HG02623 (cell line): ENCODE measurements at regions not wholly inside any gene's neighbourhood (a gene's known extent, or its start where the extent isn't known, plus 50 kb on each side); places are given as distances from the start of the nearest gene placed in this dataset.

ENCODE experiments used
- ATAC-seq: cut with Tn5 transposase; IDR thresholded peaks from one replicate; pipeline ENCODE4 v1.9.1; 2021; ENCODE audit warnings: moderate library complexity; ENCODE audit not compliant: unreplicated experiment

DNA sequence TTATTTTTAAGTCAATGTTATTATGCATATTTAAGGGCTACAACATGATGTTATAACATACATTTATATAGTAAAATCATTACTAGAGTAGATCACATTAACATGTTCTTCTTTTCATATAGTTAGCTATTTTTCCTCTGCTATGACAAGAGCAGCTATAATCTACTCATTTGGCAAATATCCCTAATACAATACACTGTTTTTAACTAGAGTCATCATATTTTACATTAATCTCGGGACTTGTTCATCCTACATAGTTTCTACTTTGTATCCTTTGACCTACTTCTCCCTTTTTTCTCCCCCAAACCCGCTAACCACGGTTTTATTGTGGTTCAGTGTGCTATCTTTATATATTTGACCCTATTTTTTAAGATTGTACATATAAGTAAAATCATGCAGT, 249.0 kb downstream of the EPM2A start:
- ATAC-seq: no peak

DNA sequence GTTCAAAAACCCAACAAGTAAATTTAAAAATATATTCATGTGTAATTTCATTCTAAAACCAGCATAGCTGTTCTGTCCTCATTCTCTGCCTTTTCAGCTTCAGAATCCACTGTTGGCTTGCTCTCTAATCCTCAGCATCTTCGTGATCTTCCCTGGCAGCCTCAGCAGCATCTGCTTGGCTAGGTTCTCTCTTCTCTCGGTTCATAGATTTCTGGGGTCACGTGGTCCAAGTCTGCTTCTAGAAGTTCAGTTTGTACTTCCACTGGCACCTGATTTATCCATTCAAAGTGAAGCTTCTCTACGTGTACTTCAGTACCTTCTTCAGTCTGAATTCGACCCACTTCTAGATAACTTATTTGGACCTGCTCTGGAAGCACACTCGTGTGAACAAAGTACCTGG, 245.7 kb downstream of the EPM2A start:
- no peak for ATAC-seq

DNA sequence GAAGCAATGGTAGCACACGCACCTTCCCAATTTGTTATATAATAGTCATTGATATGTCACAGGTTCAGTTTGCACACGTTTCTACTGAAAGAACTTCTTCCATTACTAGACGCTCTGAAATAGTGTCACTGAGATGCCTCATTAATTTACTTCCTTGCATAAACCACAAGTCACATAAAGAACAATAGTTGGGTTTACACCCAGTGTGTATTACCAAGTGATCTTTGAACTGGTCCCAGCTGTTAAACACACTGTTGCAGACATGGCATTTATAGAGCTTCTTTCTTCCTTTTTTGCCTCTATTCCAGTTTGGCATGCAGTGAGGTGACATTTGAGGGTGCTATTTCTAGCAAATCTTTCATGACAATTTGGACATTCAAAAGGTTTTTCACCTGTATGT, 245.3 kb downstream of the EPM2A start:
- no peak for ATAC-seq

DNA sequence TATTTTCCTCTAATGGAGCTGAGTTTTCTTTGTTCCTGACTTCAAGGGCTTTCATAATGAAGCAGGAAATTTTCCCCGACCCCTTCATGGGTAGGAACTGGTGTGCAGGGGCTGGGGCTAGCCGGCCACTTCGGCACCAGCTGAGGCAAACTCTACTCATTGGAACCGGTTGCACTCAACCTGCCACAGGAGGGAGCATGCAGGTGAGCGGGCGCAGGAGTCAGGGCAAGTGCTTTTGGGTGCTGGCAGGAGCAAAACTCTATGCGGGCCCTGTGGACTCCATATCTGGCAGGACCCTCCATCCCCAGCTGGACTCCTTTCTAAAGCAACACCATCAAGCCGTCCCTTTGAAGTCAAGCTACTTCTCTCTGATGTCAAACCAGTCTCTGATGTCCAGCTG, 244.2 kb downstream of the EPM2A start:
- ATAC-seq: no peak

DNA sequence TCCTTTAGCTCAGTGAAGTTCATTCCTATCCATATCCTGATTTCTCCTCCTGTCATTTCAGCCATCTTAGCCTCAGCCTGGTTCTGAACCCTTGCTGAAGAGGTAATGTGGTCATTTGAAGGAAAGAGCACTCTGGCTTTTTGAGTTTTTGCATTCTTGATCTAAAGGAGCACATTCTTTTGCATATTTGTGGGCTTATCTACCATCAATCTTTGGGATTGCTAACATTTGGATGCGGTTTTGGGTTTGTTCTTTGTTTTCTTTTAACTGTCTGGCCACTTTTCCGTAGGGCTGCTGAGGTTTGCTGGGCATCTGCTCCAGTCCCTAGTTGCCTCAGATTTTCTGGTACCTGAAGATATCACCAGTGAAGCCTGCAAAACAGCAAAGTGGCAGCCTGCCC, 238.3 kb downstream of the EPM2A start:
- no peak for ATAC-seq

DNA sequence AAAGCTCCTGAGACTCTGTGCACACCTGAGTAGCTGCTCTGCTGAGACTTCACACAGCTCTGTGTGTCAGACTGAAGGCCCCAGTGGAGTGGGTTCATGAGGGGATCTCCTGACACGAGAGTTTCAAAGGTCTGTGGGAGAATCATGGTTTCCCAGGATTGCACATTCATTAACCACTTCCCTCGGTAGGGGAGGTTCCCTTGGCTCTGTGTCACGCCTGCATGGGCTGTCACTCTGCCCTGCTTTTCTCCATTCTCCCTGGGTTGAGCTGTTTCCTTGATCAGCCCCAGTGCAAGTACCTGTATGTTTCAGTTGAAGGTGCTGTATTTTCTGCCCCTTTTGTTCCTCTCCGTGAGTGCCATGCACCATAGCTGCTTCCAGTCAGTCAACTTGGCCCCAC, 236.9 kb downstream of the EPM2A start:
- ATAC-seq: no peak

DNA sequence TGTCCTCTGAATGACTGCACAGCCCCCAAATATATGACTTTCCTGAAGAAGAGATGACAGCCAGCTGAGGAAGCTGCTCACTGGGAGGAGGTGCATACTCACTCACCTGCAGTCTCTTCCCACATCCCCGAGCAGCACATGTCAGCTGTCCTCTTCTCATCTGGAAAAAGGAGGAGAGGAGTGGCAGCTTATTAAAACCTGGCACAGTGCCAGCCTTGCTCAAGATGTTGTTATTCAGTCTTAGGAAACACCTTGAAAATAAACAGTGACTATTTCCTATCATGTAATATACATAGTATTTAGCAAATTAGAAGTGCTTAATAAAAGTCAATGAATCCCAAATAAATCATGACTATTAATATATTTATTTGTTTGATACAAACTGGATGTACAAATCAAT, 232.9 kb downstream of the EPM2A start:
- no peak for ATAC-seq

DNA sequence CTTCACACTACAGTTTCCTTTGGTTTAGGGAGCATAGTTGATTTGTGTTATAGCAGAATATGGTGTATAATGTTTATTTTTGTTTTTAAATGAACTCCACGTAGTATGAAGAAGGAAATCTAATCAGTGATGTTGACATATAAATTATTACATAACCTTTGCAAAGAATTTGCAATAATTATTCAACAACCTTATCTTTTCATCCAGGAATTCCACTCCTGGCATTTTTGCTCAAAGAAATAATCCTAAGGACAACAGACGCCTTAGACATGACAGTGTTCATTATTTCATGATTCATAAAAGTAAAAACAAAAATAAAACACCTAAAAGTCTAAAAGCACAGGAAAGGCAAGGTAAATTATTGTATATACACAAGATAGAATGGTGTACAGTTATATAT, 229.2 kb downstream of the EPM2A start:
- no peak for ATAC-seq

DNA sequence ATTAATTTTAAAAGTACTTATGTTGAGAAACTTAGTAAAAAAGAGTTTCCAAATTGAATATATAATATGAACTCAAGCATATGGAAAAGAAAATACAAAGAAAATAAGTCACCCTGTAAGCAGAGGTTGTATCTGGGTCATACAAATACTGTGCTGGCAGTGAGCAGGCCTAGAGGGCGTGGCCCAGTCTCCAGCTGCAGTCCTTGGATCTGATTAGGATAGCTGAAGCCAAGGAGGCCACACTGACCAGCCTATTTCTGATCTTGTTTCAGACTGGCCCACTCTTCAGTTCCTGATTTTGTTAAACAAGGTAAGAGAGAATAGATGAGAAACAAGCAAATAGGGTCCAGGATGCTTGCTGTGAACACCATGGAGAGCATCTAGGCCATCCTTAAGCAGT, 228.8 kb downstream of the EPM2A start:
- ATAC-seq: no peak

DNA sequence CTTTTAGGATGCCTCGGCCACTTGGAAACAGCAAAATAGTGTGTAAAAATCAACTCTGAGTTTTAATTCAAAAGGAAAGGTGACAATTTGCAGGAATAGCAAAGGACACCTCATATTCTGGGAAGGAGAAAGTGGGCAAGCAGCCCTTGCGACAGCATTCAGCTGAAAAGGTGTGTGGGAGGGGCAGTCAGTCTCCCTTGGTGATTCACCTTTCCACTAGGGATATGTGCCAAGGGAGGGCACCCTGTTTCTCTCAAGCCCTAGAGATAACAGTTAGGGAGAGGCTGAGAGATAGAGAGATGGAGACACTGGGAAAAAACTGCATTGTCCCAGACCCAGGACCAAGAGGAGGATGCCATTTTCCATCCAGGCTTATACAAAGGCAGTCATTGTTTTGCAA, 228.1 kb downstream of the EPM2A start:
- no peak for ATAC-seq

DNA sequence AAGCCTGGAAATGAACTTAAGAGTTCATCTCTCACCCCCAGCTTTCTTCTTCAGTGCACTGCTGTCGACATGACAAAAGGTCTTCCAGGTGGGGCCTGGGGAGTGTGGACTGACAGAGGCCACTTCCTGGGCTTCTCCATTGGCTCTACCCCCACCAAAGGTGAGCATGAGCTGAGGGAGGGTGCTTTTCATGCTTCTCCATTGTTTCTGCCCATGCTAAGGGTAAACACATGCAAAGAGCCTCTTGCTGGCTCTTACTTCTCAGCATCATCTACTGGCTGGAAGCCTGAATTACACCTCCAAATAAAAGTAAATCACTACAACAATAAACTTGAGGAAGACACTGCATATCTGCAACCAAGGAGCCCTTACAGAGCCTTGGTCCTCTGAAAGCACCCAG, 227.2 kb downstream of the EPM2A start:
- no peak for ATAC-seq

DNA sequence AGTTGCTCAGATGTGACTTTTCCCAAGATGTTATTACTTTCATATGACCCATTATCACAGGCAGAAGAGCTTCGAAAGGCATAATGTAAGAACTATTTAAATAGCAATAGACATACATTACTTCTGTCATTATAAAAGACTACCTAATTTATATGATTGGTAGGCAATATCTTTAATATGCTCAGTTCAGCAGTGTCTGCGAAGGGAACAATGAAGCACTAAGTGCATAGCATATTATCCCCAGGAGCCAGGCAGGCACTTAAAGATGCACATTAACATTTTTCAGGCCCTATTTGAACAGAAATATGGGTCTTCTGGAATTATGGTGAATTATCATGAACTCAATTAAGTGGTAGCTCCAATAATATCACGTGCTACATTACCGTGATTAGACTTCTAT, 217.8 kb downstream of the EPM2A start:
- no peak for ATAC-seq

DNA sequence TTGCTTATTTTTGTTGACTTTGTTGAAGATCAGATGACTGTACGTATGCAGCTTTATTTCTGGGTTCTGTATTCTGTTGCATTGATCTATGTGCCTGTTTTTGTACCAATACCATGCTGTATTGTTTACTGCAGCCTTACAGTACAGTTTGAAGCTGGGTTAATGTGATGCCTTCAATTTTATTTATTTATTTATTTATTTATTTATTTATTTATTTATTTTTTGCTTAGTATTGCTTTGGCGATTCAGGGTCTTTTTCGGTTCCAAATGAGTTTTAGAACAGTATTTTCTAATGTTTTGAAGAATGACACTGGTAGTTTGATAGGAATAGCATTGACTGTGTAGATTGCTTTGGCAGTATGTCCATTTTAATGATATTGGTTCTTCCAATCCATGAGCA, 210.3 kb downstream of the EPM2A start:
- ATAC-seq: no peak

DNA sequence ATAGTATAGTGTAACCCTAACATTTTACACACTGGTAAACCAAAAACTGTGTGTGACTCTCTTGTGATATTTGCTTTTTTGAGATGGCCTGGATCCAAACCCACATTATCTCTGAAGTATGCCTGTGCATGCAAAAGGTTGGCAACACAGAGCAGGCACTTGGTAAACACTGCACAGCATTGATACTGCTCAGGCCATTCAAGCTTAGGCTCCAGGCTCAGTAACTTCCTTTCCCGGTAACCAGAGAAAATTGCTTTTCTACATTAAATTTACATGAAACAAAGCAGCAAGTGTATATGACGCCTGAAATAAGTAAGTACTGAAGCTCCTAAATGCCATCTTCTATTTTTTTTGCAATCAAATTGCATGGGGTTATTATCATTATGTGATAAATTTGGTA, 205.7 kb downstream of the EPM2A start:
- no peak for ATAC-seq

DNA sequence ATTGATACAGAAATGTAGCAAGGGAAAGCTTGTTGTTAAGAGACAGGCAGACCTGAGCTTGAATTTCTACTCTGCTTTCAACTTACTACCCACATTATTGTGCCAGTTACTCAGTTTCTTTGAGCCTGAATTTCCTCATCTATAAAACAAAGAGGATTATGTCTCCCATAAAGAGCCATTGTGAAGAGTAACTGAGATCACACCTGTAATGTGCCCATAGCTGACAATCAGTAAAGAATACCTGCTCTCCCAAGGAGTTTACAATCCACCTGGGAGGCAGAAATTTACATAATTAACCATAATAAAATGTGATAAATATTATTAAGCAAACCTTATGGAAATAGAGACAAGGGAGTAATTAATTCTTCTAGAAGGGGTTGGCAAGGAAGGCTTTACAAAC, 204.9 kb downstream of the EPM2A start:
- no peak for ATAC-seq

DNA sequence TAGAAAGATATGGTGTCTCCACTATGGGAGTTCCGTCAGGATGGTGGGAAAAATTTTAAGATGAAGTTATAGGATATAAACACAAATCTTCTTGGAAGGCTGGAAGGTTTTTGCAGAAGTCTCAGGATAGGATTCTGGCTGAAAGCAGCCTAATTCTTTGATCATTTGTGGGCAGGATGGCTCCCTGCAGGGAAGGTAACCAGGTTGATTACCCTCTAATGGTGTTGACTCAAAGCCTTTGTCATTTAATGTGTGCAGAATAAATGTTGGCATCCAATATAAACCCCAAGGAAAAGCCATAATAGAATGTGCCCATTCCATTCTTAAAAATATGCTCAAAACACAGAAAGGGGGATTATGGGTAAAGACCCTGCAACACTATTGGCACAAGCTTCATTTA, 204.3 kb downstream of the EPM2A start:
- ATAC-seq: no peak

DNA sequence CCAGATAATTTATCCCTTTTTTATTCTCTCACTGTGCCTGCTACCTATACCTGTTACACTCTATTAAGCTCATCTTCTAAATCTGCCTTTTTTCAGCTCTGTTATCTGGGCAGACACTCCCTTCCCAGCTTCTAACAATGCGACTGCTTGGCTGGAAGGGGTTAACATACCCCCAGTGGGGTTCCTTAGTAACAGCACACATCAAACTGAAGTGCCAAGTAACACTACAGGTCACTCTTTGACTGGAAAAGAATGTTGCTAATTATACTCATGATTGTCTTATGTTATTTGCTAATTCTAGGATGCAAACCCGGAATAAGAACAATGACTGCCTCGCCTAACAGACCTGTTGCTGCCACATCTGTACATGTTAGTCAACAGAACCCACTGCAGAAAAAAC, 203.5 kb downstream of the EPM2A start:
- ATAC-seq: no peak

DNA sequence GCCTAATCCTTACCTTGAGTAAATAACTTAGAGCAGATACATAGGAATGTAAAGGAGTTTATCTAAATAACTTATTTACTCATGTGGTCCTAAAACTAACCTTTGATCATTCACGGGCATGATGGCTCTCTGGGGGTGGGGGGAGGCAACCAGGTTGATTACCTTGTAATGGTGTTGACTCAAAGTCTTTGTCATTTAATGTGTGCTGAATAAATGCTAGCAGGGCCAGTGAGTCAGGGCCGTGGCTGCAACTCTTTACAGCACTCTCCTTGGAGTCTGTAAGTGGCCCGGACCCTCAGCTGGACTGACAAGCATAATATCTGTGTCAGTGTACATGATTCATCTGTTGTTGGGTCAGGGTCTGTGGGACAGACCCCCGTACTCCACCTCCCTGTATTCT, 203.0 kb downstream of the EPM2A start:
- ATAC-seq: no peak

DNA sequence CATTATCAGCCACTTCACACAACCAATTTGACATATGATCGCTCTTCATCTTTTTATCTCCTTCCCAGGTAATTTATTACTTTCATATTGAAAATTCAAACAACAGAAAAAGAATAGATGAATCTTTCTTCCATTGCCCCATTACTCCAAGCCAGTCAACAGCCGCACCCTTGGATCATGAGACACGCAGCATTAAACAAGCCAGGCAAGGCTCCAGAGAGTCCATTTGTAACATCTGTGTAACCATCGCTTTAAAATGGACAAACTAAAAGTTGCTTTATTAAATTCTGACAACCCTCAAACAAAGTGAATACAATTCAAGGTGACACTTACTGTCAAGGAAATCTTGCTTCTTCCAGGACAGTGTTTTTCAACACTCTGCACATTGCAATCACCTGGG, 200.3 kb downstream of the EPM2A start:
- no peak for ATAC-seq

DNA sequence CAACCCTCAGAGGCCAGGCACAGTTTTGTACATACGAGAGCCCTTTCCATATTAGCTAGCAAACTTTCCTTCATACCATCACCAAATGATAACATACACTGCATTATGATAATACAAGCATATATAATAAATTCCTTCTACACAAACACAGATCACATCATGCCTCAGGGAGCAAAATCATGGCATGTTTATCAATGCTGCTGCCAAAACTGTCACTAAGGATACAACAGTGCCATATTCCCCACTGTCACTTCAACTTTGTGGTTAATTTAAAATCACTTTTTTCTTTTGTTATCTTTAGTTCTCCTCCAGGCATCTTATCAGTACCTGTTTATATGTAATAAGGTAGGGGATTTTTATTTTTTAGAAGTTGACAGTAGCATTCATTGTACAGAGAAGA, 196.3 kb downstream of the EPM2A start:
- no peak for ATAC-seq

DNA sequence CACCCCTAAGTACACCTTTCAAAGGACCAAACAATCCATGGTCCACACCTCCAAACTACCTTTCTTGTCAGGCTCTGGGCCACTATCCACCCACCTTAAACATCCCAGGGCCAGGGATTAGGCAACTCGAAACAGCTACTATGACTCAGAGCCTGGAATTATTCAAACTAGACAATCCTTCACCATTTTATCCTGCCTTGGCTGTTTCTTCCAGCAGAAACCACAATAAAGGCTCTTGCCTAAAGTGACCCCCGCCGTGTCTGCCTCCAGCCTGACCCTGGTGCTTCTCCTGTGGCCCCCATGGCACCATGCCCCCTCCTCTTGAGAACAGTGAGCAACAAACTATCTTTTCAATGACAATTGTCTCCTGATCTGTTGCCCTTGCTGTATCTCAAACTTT, 195.5 kb downstream of the EPM2A start:
- ATAC-seq: no peak

DNA sequence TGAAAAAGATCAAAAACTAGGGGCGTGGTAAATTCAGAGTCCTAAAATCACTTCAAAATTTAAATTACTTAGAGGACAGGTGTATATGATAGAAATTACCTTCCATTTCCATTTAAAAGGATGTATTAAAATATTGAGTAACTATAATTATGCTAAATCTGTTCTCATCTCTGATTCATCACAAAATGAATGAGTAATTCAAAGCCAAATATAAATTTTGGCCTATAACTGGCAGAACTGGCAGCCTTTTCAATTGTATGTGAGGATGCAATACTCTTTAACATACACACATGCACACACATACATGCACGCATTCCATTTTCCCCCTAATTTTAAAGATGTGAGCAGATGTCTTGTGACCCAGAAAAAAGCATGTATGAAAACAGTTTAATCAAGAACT, 194.6 kb downstream of the EPM2A start:
- ATAC-seq: no peak

DNA sequence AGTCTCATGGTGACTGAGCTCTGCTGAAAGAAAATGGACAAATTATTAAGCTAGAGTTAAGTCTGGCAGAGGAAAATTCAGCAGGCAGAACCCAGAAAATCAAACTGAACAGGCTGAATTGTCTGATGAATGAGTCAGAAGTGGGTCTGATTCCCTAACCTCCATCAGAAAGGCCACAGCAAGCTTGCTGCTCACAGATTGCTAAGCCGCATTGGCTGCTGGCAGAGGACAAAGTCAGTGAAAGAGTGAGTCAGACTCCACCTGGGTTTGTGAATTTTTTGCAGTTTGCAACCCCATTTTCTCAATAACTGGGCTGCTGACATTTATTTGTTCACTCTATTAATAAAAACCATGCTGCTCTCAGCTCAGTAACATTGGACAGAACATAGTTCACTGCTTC, 191.3 kb downstream of the EPM2A start:
- ATAC-seq: no peak

DNA sequence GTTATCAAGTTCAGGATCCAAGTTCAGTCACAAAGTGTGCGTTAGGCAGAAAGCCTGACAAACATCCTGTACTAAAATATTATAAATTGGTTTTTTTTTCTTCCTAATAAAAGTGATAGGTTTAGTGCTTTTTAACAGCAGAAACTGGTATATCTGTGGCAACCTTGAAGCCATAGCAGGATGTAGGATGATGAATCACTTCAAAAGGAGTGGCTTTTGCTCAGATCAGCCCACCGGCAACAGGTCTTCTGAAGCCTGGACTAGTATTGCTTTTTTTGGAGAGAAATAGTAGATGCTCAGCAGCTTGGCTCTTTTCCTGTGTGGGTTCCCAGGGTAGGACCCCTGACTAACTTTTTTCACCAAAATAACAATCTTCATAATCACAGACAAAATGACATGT, 190.8 kb downstream of the EPM2A start:
- ATAC-seq: no peak
